ENCODE measurements at regions not wholly inside any gene's neighbourhood (a gene's known extent, or its start where the extent isn't known, plus 50 kb on each side); places are given as distances from the start of the nearest gene placed in this dataset.

- RAD21 ChIA-PET (ENCODE audit: unreplicated experiment) = no interaction called here
- TF ChIP-seq RB1 (IDR thresholded peaks at IDR 0.05; ENCODE audit: borderline replicate concordance) (no peak), USF1 (IDR thresholded peaks at IDR 0.05; ENCODE audit: borderline replicate concordance, extremely low read length, insufficient read depth, low read depth, low read length) (no peak), RELB (IDR thresholded peaks at IDR 0.05; ENCODE audit: low read depth) (no peak), STAT3 (IDR thresholded peaks at IDR 0.05; ENCODE audit: low read depth, low read length) (no peak)
- in situ Hi-C loops (cut with MboI) = no loop called here
- FAIRE-seq (no peak), DNase-seq (ENCODE audit: low read depth, low spot score) (no peak), ATAC-seq (peak; percentile 62)
- POLR2A ChIA-PET = no interaction called here
- H3K27ac ChIP-seq (ENCODE audit: control insufficient read depth, insufficient read depth) = no peak overlapping the region
- H3K4me2 ChIP-seq (ENCODE audit: control insufficient read depth, insufficient read depth) = no peak overlapping the region
- no peaks in the 10 kb centered on the region for H3K27me3 ChIP-seq (replicated peaks in 1 of 2; ENCODE audit: control insufficient read depth in 2 of 2, insufficient read depth in 2 of 2, low read length in 1 of 2)
- no peaks in the 10 kb centered on the region for H3K36me3 ChIP-seq (ENCODE audit: control insufficient read depth in 2 of 2, insufficient read depth in 2 of 2, low read length in 1 of 2)
- no peaks in the 10 kb centered on the region for H3K4me1 ChIP-seq (ENCODE audit: control insufficient read depth, insufficient read depth, low read length)
- no peaks in the 10 kb centered on the region for H3K9me3 ChIP-seq (replicated peaks; ENCODE audit: control insufficient read depth, insufficient read depth, low read length)
- H4K20me1 ChIP-seq (ENCODE audit: control insufficient read depth, insufficient read depth) = no peaks in the 10 kb centered on the region
- H3K79me2 ChIP-seq (ENCODE audit: control insufficient read depth, insufficient read depth, low read length) = no peaks in the 10 kb centered on the region
- H3K9ac ChIP-seq (ENCODE audit: control insufficient read depth, insufficient read depth, low read length) = no peak overlapping the region
- BruUV-seq (replicated peaks) = no TSS peak
- 30% methylated on average over 6 of the region's 6 CpGs for WGBS (ENCODE audit: insufficient coverage, insufficient replicate concordance, low lambda C conversion rate, missing lambda C conversion rate)
- SMC1A ChIA-PET (ENCODE audit: uncharacterized antibody, unreplicated experiment) = no interaction called here
- no peak overlapping the region for H3K4me3 ChIP-seq
- intact Hi-C loops (cut with micrococcal nuclease; ENCODE audit: unreplicated experiment) = no loop called here
- CTCF ChIA-PET = interaction anchor here (0.7 kb wide), 1 partner anchor 663 kb away, joined by 3 read pairs; no protein-coding TSS in a partner anchor
- H2AFZ ChIP-seq (ENCODE audit: control insufficient read depth, low read depth, low read length) = no peak overlapping the region
Measured at GRCh38 chr3:7978087-7978422, 523.6 kb upstream of the LMCD1 start.

GRCh38 chr3:7982126-7982525 lies 519.5 kb upstream of the LMCD1 start:
- Histone ChIP-seq H3K27ac (ENCODE audit: control insufficient read depth, insufficient read depth) (no peak overlapping the region), H3K9me3 (replicated peaks; ENCODE audit: control insufficient read depth, insufficient read depth, low read length) (no peaks in the 10 kb centered on the region), H4K20me1 (ENCODE audit: control insufficient read depth, insufficient read depth) (no peaks in the 10 kb centered on the region), H3K79me2 (ENCODE audit: control insufficient read depth, insufficient read depth, low read length) (no peaks in the 10 kb centered on the region), H2AFZ (ENCODE audit: control insufficient read depth, low read depth, low read length) (no peak overlapping the region), H3K27me3 (replicated peaks in 1 of 2; ENCODE audit: control insufficient read depth in 2 of 2, insufficient read depth in 2 of 2, low read length in 1 of 2) (no peaks in the 10 kb centered on the region), H3K4me3 (no peak overlapping the region), H3K36me3 (ENCODE audit: control insufficient read depth in 2 of 2, insufficient read depth in 2 of 2, low read length in 1 of 2) (no peaks in the 10 kb centered on the region), H3K4me1 (ENCODE audit: control insufficient read depth, insufficient read depth, low read length) (no peaks in the 10 kb centered on the region), H3K4me2 (ENCODE audit: control insufficient read depth, insufficient read depth) (no peak overlapping the region), H3K9ac (ENCODE audit: control insufficient read depth, insufficient read depth, low read length) (no peak overlapping the region)
- BruUV-seq (replicated peaks) = no TSS peak
- SMC1A ChIA-PET (ENCODE audit: uncharacterized antibody, unreplicated experiment) = no interaction called here
- DNase-seq (ENCODE audit: low read depth, low spot score) (no peak), FAIRE-seq (no peak), ATAC-seq (no peak)
- intact Hi-C loops (cut with micrococcal nuclease; ENCODE audit: unreplicated experiment) = no loop called here
- in situ Hi-C loops (cut with MboI) = no loop called here
- CTCF ChIA-PET = no interaction called here
- POLR2A ChIA-PET = no interaction called here
- TF ChIP-seq BCL3 (IDR thresholded peaks at IDR 0.05; ENCODE audit: borderline replicate concordance, insufficient read depth, low read depth, low read length, poor library complexity, severe bottlenecking) (no peak), RCOR1 (conservative IDR thresholded peaks at IDR 0.05; ENCODE audit: low read depth, low read length) (no peak), TCF3 (IDR thresholded peaks at IDR 0.05; ENCODE audit: borderline replicate concordance, insufficient read depth, low read depth, low read length) (no peak), ATF3 (IDR thresholded peaks at IDR 0.05; ENCODE audit: borderline replicate concordance, extremely low read depth, low read depth, low read length) (no peak)
- RAD21 ChIA-PET (ENCODE audit: unreplicated experiment) = no interaction called here
